SK-N-SH treated with all-trans-retinoic acid at 6 μM for 48 hours (cell line): ENCODE measurements at regions not wholly inside any gene's neighbourhood (a gene's known extent, or its start where the extent isn't known, plus 50 kb on each side); places are given as distances from the start of the nearest gene placed in this dataset.

Experiments
- ARNTL ChIP-seq: fragments of 450-650 bp; formaldehyde crosslinking; IDR thresholded peaks from 2 replicates; pipeline ENCODE4 v1.5.0; 2020; ENCODE audit warnings: low read depth, mild to moderate bottlenecking, moderate library complexity, borderline replicate concordance
- BACH2 ChIP-seq: fragments of 250-450 bp; sonication (Bioruptor Pico); IDR thresholded peaks from 2 replicates; pipeline ENCODE4 v1.9.0; 2021; ENCODE audit warnings: mild to moderate bottlenecking, borderline replicate concordance
- SNAI2 ChIP-seq: fragments of 250-450 bp; sonication (Bioruptor Pico); IDR thresholded peaks from 2 replicates; pipeline ENCODE4 v1.5.0; 2020; ENCODE audit warnings: mild to moderate bottlenecking, moderate library complexity
- TCF4 ChIP-seq: fragments of 250-450 bp; sonication (Bioruptor Pico); IDR thresholded peaks from 2 replicates; pipeline ENCODE4 v1.8.0; 2021; ENCODE audit warnings: mild to moderate bottlenecking, moderate library complexity, borderline replicate concordance
- ZC3H10 ChIP-seq: fragments of 250-450 bp; sonication (Bioruptor Pico); IDR thresholded peaks from 2 replicates; pipeline ENCODE4 v1.5.1; 2021; ENCODE audit warnings: mild to moderate bottlenecking, moderate library complexity
- ZNF565 ChIP-seq: fragments of 450-650 bp; formaldehyde crosslinking; conservative IDR thresholded peaks from 2 replicates; pipeline ENCODE4 v1.5.0; 2020; ENCODE audit warnings: low read depth, mild to moderate bottlenecking, moderate library complexity
- ZNF8 ChIP-seq: fragments of 450-650 bp; formaldehyde crosslinking; IDR thresholded peaks from 2 replicates; pipeline ENCODE4 v1.5.0; 2020; ENCODE audit warnings: mild to moderate bottlenecking, moderate library complexity
- TF ChIP-seq, protein P1 (sequence below): fragments of 250-450 bp; sonication (Bioruptor Pico); IDR thresholded peaks from 2 replicates; pipeline ENCODE4 v1.8.0; 2020; ENCODE audit warnings: mild to moderate bottlenecking, moderate library complexity, borderline replicate concordance

DNA sequence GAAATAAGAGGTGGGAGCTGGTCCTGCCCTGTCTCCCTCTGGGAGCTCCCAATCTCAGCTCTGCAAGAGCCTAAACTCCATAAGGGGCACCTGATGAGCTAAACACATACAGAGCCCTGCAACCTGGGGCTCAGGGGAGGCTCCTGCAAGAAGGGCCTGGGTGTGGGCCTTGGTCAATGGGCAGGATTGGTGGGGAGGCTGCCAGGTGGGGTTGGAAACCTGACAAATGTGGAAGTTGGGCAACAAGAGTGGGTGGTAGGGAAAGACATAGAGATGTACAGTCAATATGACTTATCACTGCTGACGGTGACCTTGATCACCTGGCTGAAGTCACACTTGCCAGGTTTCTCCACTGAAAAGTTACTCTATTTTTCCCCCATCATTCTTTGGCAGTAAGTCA lies 209.9 kb downstream of the TTC32 start:
- TF ChIP-seq SNAI2 (CRISPR knock-in tag): no peak
- TF ChIP-seq, protein P1, sequence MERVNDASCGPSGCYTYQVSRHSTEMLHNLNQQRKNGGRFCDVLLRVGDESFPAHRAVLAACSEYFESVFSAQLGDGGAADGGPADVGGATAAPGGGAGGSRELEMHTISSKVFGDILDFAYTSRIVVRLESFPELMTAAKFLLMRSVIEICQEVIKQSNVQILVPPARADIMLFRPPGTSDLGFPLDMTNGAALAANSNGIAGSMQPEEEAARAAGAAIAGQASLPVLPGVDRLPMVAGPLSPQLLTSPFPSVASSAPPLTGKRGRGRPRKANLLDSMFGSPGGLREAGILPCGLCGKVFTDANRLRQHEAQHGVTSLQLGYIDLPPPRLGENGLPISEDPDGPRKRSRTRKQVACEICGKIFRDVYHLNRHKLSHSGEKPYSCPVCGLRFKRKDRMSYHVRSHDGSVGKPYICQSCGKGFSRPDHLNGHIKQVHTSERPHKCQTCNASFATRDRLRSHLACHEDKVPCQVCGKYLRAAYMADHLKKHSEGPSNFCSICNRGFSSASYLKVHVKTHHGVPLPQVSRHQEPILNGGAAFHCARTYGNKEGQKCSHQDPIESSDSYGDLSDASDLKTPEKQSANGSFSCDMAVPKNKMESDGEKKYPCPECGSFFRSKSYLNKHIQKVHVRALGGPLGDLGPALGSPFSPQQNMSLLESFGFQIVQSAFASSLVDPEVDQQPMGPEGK: no peak
- TF ChIP-seq ZC3H10 (CRISPR knock-in tag): no peak
- no peak for TF ChIP-seq BACH2 (CRISPR knock-in tag)
- no peak for TF ChIP-seq ZNF565 (CRISPR knock-in tag)
- no peak for TF ChIP-seq TCF4 (CRISPR knock-in tag)
- TF ChIP-seq ARNTL: no peak
- no peak for TF ChIP-seq ZNF8 (CRISPR knock-in tag)
